ENCODE measurements at regions not wholly inside any gene's neighbourhood (a gene's known extent, or its start where the extent isn't known, plus 50 kb on each side); places are given as distances from the start of the nearest gene placed in this dataset.

DNA sequence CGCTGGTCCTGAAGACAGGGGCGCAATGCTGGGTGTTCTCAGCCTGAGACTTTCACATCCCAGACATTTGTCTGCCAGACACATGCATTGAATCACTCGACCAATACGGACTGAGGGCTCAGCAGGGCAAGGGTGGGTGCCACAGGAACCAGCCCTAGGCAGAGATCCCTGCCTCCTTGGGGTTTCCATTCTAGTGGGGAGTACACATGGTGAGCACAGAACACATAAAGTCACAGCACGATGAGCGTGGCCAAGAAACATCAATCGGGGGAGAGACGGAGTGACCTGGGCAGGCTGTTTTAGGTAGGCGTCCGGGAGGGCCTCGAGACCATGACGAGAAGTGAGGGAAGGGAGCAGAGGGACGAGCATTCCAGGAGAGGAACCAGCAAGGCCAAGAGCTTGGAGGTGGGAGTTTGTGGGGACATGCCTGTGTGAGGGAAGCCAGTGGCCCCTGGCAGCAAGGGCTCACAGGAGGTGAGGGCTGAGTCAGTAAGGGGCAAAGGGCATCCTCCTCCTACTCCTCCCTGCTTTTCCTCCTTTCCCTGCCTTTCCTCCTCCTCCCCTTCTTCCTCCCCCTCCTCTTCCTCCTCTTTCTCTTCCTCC is 126.3 kb upstream of the PEG3 start:
- H3K27me3 ChIP-seq = no peaks in the 10 kb centered on the region
- H3K9me3 ChIP-seq = no peaks in the 10 kb centered on the region
- 10 to 22% (median 11%) methylated on average over 13 of the region's 13 CpGs for WGBS, 3 donors
- peak overlapping the region in 1 of 2 donors; percentile 96 for H3K27ac ChIP-seq
- peaks cover 33% of the 10 kb centered on the region for H3K4me1 ChIP-seq (ENCODE audit: insufficient read depth)
- no peaks in the 10 kb centered on the region for H3K36me3 ChIP-seq
- H3K4me3 ChIP-seq = no peak overlapping the region
- peak; percentile 20 for TF ChIP-seq POLR2A (IDR thresholded peaks at IDR 0.05)
- TF ChIP-seq EP300 (IDR thresholded peaks at IDR 0.05) = no peak
- intact Hi-C loops (cut with DNase I) = no loop called here
- DNase-seq = peak; percentile 67 to 80 (median 78)

DNA sequence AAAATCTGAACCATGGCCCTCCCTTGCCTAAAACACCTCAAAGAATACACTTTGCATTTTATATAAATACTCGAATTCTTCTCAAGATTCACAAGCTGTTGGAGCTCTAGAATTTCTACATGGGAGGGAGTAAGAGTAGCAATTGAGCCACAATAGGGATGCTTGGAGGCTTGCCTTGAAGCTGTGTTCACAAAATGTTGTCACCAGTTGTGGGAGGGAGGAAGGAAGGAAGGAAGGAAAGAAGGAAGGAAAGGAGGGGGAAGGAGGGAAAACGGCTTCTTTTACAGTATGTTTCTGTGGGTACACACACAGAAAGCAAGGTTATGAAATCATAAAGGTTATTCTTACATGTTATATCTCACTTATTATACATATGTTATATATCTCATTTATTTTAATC is 128.6 kb upstream of the PEG3 start:
- Histone ChIP-seq H3K27ac (peak overlapping the region; percentile 42 to 96), H3K9me3 (no peaks in the 10 kb centered on the region), H3K4me1 (ENCODE audit: insufficient read depth) (peaks cover 42% of the 10 kb centered on the region), H3K27me3 (no peaks in the 10 kb centered on the region), H3K4me3 (no peak overlapping the region), H3K36me3 (no peaks in the 10 kb centered on the region)
- no peak for DNase-seq
- 9 to 22% (median 22%) methylated on average over 2 of the region's 2 CpGs for WGBS, 3 donors
- TF ChIP-seq, protein P1, sequence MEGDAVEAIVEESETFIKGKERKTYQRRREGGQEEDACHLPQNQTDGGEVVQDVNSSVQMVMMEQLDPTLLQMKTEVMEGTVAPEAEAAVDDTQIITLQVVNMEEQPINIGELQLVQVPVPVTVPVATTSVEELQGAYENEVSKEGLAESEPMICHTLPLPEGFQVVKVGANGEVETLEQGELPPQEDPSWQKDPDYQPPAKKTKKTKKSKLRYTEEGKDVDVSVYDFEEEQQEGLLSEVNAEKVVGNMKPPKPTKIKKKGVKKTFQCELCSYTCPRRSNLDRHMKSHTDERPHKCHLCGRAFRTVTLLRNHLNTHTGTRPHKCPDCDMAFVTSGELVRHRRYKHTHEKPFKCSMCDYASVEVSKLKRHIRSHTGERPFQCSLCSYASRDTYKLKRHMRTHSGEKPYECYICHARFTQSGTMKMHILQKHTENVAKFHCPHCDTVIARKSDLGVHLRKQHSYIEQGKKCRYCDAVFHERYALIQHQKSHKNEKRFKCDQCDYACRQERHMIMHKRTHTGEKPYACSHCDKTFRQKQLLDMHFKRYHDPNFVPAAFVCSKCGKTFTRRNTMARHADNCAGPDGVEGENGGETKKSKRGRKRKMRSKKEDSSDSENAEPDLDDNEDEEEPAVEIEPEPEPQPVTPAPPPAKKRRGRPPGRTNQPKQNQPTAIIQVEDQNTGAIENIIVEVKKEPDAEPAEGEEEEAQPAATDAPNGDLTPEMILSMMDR (IDR thresholded peaks at IDR 0.05) = no peak
- TF ChIP-seq EP300 (IDR thresholded peaks at IDR 0.05) (no peak), POLR2A (IDR thresholded peaks at IDR 0.05) (no peak)
- intact Hi-C loops (cut with DNase I) = no loop called here

DNA sequence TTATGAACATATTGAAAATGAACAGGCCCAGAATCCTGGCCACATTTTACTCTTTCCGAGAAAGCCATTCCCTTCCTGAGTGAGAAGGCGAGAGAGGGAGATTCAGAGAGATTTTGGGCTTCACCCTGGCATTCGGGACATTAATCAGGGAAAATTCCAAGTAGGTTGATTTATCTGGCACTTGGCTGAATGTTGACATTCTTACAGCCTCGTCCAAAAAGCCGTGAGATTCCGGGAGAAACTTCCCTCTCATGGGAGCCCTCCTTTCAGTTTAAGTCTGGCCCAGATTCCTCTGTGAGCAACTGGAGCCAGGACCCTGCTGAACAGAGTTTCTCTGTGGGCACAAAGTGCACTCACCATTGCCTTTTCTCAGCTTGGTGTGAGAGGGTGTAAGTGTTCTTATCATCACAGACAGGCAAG is 129.2 kb upstream of the PEG3 start:
- peak in 4 of 5 donors; percentile 24 to 57 (median 48) for DNase-seq
- H3K27ac ChIP-seq = peak overlapping the region; percentile 50 to 96
- no peak for TF ChIP-seq EP300 (IDR thresholded peaks at IDR 0.05)
- TF ChIP-seq POLR2A (IDR thresholded peaks at IDR 0.05) = no peak
- TF ChIP-seq, protein P1 (IDR thresholded peaks at IDR 0.05) = no peak

DNA sequence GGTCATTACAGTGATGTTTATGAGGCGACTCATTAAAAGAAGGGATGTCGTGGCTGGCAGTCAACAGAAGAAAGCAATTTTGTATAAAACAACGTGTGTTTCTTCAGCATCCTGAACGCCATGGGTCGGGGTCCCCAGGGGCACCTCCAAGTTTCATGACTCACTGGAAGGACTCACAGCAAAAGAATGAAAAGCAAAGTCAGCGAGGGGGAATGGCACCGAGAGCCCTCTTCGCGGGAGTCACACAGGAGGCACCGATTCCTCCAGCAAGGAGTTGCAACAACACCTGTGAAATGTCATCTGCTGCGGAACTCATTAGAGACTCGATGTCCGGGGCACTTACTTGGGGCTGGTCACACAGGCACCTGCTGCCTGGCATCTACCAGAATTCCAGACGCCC is 130.7 kb upstream of the PEG3 start:
- peaks cover 43% of the 10 kb centered on the region for H3K4me1 ChIP-seq (ENCODE audit: insufficient read depth)
- TF ChIP-seq, protein P1 (IDR thresholded peaks at IDR 0.05) = no peak
- TF ChIP-seq POLR2A (IDR thresholded peaks at IDR 0.05) = no peak
- TF ChIP-seq EP300 (IDR thresholded peaks at IDR 0.05) = no peak
- H3K27ac ChIP-seq = peak overlapping the region in 1 of 2 donors; percentile 96
- no peaks in the 10 kb centered on the region for H3K9me3 ChIP-seq
- H3K36me3 ChIP-seq = no peaks in the 10 kb centered on the region
- H3K4me3 ChIP-seq = no peak overlapping the region
- WGBS, 3 donors = 65 to 74% (median 70%) methylated on average over 14 of the region's 14 CpGs
- intact Hi-C loops (cut with DNase I) = loop anchor here in 3 of 4 donors (10.0 kb wide), 3 partner anchors 84 to 126 kb away; partner anchors contain the start of genes PEG3 (in 1 of the 3) and ZIM2 (in 1 of the 3)
- H3K27me3 ChIP-seq = no peaks in the 10 kb centered on the region
- DNase-seq = no peak

More for the DNA sequence above, 129.2 kb upstream of the PEG3 start:
- Histone ChIP-seq H3K4me3 (no peak overlapping the region), H3K4me1 (ENCODE audit: insufficient read depth) (peaks cover 43% of the 10 kb centered on the region), H3K9me3 (no peaks in the 10 kb centered on the region), H3K27me3 (no peaks in the 10 kb centered on the region), H3K36me3 (no peaks in the 10 kb centered on the region)
- intact Hi-C loops (cut with DNase I) = loop anchor here in 3 of 4 donors (10.0 kb wide), 3 partner anchors 85 to 125 kb away; partner anchors contain the start of genes PEG3 (in 1 of the 3) and ZIM2 (in 1 of the 3)
- WGBS, 3 donors = 1 to 4% (median 1%) methylated on average over 6 of the region's 6 CpGs

DNA sequence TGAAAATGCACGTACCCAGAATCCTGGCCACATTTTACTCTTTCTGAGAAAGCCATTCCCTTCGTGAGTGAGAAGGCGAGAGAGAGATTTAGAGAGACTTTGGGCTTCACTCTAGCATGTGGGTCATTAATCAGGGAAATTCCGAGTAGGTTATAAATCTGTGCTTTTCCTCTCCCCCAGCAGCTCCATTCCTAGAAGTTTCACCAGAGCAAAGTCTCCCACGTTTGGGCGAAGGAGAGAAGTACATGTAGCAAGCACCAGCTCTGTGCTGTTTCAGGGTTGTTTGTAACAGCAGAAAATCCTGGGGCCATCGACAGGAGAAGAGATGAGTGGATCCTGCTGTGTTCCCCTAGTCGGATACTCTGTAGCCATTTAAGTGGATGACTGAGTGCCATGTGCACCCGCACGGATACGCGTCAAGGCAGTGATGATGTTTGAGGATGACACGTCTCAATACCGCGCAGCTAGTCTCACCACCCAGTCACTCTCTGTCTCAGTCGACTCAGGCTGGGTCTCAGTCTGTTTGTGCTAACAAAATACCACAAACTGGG is 131.8 kb upstream of the PEG3 start:
- Histone ChIP-seq H3K9me3 (no peaks in the 10 kb centered on the region), H3K27ac (peak overlapping the region in 1 of 2 donors; percentile 96), H3K4me3 (no peak overlapping the region), H3K4me1 (ENCODE audit: insufficient read depth) (peaks cover 44% of the 10 kb centered on the region), H3K36me3 (no peaks in the 10 kb centered on the region), H3K27me3 (no peaks in the 10 kb centered on the region)
- DNase-seq = peak in 1 of 5 donors; percentile 40
- intact Hi-C loops (cut with DNase I) = loop anchor here in 3 of 4 donors (10.0 kb wide), 3 partner anchors 82 to 128 kb away; partner anchors contain the start of genes PEG3 (in 1 of the 3) and ZIM2 (in 1 of the 3)
- TF ChIP-seq EP300 (IDR thresholded peaks at IDR 0.05) (no peak), POLR2A (IDR thresholded peaks at IDR 0.05) (no peak)
- TF ChIP-seq, protein P1 (IDR thresholded peaks at IDR 0.05) = no peak
- WGBS, 3 donors = 48 to 59% (median 58%) methylated on average over 16 of the region's 16 CpGs
